ENCODE measurements at regions not wholly inside any gene's neighbourhood (a gene's known extent, or its start where the extent isn't known, plus 50 kb on each side); places are given as distances from the start of the nearest gene placed in this dataset.

DNA sequence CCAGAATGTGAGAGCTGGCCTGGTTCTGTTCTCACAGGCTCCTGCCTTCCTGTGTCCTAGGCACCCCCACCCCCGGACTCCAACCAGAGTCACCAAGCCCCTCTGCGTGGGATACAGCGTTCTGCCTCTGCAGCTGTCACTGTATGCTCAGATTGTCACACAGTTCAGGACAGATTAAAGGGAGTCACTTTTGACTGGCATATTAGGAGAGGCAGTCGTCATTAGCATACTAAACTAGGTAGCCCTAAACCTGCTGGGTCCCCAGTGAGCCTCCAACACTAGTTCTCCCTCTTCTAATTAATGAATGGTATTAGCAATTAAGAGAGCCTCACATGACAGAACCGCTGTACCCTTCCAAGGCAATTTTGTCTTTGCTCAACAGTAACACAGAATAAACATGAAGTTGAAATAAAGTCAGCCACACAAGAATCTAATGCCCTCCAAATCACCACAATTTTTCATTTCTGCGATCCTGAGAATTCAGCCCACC is 340.2 kb downstream of the CMPK2 start:
- Mint-ChIP-seq H3K4me3 (no peak overlapping the region), H3K27ac (no peak overlapping the region), H3K4me1 (ENCODE audit: low read depth) (no peaks in the 10 kb centered on the region), H3K9me3 (ENCODE audit: insufficient read depth) (no peaks in the 10 kb centered on the region), H3K36me3 (ENCODE audit: low read depth) (no peaks in the 10 kb centered on the region), H3K27me3 (ENCODE audit: low read depth) (no peaks in the 10 kb centered on the region)
- ATAC-seq (no peak), DNase-seq (no peak)
- CTCF ChIA-PET = no interaction called here
- POLR2A ChIA-PET = no interaction called here

DNA sequence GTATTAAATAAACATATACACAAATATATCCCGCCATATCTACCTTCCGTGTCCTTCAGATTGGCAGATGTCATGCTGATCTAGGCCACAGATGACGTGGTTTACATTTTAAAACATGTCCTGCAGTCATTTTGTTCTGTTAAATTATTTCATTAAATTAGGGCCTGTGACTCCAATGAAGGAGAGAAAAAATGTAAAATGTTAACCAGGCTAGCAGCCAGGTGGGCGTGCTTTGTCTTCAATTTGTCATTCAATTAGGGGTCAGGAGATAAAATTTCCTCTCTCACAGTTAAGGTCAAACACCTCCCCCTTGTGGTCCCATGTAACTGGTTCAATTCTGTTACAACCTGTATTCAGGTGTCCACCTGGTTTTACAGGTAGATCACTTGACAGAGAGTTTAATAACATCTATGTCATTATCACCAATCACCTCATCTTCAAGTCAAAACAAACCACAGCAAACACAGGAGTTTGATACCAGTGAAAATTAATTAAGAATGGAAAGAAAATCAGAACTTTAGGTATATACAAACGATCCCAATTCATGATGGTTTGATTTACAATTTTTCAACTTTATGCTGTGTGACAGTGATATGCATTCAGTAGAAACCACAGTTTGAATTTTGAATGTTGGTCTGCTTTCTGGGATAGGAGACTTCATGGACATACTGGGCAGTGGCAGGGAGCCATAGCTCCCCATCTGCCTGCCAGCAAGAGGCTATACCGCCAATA is 339.4 kb downstream of the CMPK2 start:
- POLR2A ChIA-PET = no interaction called here
- no peak for ATAC-seq

GRCh38 chr2:6531304-6531703 is 334.4 kb downstream of the CMPK2 start:
- H3K27me3 Mint-ChIP-seq (ENCODE audit: low read depth) = no peaks in the 10 kb centered on the region
- H3K4me3 Mint-ChIP-seq = no peak overlapping the region
- H3K9me3 Mint-ChIP-seq (ENCODE audit: insufficient read depth) = no peaks in the 10 kb centered on the region
- DNase-seq (no peak), ATAC-seq (no peak)
- no peaks in the 10 kb centered on the region for H3K36me3 Mint-ChIP-seq (ENCODE audit: low read depth)
- H3K27ac Mint-ChIP-seq = no peak overlapping the region
- no peaks in the 10 kb centered on the region for H3K4me1 Mint-ChIP-seq (ENCODE audit: low read depth)
- ChIA-PET CTCF (no interaction called here), POLR2A (no interaction called here)

More for the DNA sequence above, 339.4 kb downstream of the CMPK2 start:
- DNase-seq = no peak
- CTCF ChIA-PET = no interaction called here
- no peaks in the 10 kb centered on the region for H3K36me3 Mint-ChIP-seq (ENCODE audit: low read depth)
- no peak overlapping the region for H3K27ac Mint-ChIP-seq
- no peaks in the 10 kb centered on the region for H3K9me3 Mint-ChIP-seq (ENCODE audit: insufficient read depth)
- H3K4me1 Mint-ChIP-seq (ENCODE audit: low read depth) = no peaks in the 10 kb centered on the region
- no peaks in the 10 kb centered on the region for H3K27me3 Mint-ChIP-seq (ENCODE audit: low read depth)
- no peak overlapping the region for H3K4me3 Mint-ChIP-seq

- CTCF ChIA-PET = no interaction called here
- ATAC-seq (no peak), DNase-seq (no peak)
- H3K27ac Mint-ChIP-seq = no peak overlapping the region
- H3K4me1 Mint-ChIP-seq (ENCODE audit: low read depth) = no peaks in the 10 kb centered on the region
- no peaks in the 10 kb centered on the region for H3K9me3 Mint-ChIP-seq (ENCODE audit: insufficient read depth)
- H3K27me3 Mint-ChIP-seq (ENCODE audit: low read depth) = peaks cover 6% of the 10 kb centered on the region
- no peak overlapping the region for H3K4me3 Mint-ChIP-seq
- H3K36me3 Mint-ChIP-seq (ENCODE audit: low read depth) = no peaks in the 10 kb centered on the region
- POLR2A ChIA-PET = no interaction called here
Measured at GRCh38 chr2:6535572-6535971, 330.1 kb downstream of the CMPK2 start.

DNA sequence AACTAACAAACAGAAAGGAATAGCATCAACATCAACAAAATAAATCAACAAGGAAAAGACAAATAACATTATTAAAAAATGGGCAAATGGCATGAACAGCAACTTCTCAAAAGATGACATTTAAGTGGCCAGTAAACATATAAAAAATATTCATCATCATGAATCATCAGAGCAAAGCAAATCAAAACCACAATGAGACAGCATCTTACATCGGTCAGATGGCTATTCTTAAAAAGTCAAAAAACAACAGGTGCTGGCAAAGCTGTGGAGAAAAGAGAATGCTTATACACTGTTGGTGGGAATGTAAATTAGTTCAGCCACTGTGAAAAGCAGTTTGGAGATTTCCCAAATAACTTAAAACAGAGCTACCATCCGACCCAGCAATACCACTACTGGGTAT is 327.1 kb downstream of the CMPK2 start:
- Mint-ChIP-seq H3K27ac (no peak overlapping the region), H3K4me3 (no peak overlapping the region), H3K27me3 (ENCODE audit: low read depth) (peaks cover 6% of the 10 kb centered on the region), H3K36me3 (ENCODE audit: low read depth) (no peaks in the 10 kb centered on the region), H3K4me1 (ENCODE audit: low read depth) (no peaks in the 10 kb centered on the region), H3K9me3 (ENCODE audit: insufficient read depth) (no peaks in the 10 kb centered on the region)
- DNase-seq = no peak
- POLR2A ChIA-PET = no interaction called here
- CTCF ChIA-PET = no interaction called here
- ATAC-seq = no peak

GRCh38 chr2:6545336-6545735 is 320.4 kb downstream of the CMPK2 start:
- no peaks in the 10 kb centered on the region for H3K36me3 Mint-ChIP-seq (ENCODE audit: low read depth)
- no peak for DNase-seq
- H3K4me1 Mint-ChIP-seq (ENCODE audit: low read depth) = no peaks in the 10 kb centered on the region
- no peaks in the 10 kb centered on the region for H3K9me3 Mint-ChIP-seq (ENCODE audit: insufficient read depth)
- no peak overlapping the region for H3K4me3 Mint-ChIP-seq
- POLR2A ChIA-PET = no interaction called here
- no peaks in the 10 kb centered on the region for H3K27me3 Mint-ChIP-seq (ENCODE audit: low read depth)
- CTCF ChIA-PET = no interaction called here
- no peak for ATAC-seq
- no peak overlapping the region for H3K27ac Mint-ChIP-seq

DNA sequence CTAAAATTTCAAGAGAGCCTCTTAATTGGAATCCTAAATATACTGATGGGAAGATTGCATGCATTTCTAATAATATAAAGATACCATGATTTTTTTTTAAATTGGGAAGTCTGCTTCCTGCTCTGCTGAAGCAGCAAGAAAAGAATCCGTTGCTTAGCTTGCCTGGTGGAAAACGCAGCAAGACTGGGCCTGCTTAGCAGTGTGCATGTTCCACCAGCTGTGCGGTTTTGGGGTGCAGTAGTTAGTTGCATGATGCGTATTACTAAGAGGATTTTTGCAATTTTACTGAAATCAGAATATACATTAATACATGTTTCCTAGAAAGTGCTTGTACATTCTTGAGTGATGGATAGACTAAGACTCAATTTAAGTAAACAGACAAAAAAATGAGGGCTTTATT is 319.9 kb downstream of the CMPK2 start:
- no peaks in the 10 kb centered on the region for H3K4me1 Mint-ChIP-seq (ENCODE audit: low read depth)
- DNase-seq (no peak), ATAC-seq (no peak)
- ChIA-PET CTCF (no interaction called here), POLR2A (no interaction called here)
- H3K27me3 Mint-ChIP-seq (ENCODE audit: low read depth) = no peaks in the 10 kb centered on the region
- no peaks in the 10 kb centered on the region for H3K36me3 Mint-ChIP-seq (ENCODE audit: low read depth)
- no peaks in the 10 kb centered on the region for H3K9me3 Mint-ChIP-seq (ENCODE audit: insufficient read depth)
- H3K27ac Mint-ChIP-seq = no peak overlapping the region
- no peak overlapping the region for H3K4me3 Mint-ChIP-seq

- ATAC-seq = no peak
- Mint-ChIP-seq H3K27me3 (ENCODE audit: low read depth) (no peaks in the 10 kb centered on the region), H3K9me3 (ENCODE audit: insufficient read depth) (no peaks in the 10 kb centered on the region), H3K27ac (no peak overlapping the region), H3K36me3 (ENCODE audit: low read depth) (no peaks in the 10 kb centered on the region), H3K4me3 (no peak overlapping the region), H3K4me1 (ENCODE audit: low read depth) (no peaks in the 10 kb centered on the region)
- ChIA-PET POLR2A (no interaction called here), CTCF (no interaction called here)
- DNase-seq = no peak
Measured at GRCh38 chr2:6554466-6554865, 311.2 kb downstream of the CMPK2 start.

DNA sequence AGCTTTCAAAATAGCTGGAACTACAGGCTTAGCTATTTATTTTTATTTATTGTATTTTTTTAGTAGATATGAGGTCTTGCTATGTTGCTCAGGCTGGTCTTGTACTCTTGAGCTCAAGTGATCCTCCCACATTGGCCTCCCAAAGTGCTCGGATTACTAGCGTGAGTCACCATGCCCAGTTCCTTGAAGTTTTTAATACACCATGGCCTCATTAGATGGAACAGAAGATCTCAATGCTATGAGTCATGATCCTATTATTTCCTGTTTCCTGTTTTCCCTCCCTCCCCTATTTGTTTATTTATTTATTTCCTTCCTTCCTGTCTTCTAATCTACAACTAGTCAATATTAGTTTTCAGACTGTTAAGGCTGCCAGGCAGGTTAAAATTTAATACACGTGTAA is 309.0 kb downstream of the CMPK2 start:
- CTCF ChIA-PET = no interaction called here

DNA sequence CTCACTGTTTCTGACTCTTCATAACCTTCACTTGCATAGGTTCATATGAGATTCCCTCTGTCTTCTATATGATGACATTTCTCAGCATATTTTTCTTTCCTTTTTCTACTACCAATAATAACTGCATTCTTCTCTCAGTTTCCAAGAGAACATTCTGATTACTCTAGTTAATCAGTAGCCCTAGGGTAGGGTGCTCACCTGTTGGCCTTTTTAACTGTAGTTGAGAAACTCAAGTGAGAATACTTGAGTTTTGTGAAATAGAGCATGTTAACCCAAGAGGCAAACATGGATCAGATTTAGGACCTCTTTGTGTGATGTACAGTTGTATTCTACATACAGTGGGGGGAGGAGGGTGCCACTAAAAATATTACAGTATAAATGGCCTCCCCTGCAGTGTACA is 308.0 kb downstream of the CMPK2 start:
- ChIA-PET POLR2A (no interaction called here), CTCF (no interaction called here)
- Mint-ChIP-seq H3K27me3 (ENCODE audit: low read depth) (no peaks in the 10 kb centered on the region), H3K36me3 (ENCODE audit: low read depth) (no peaks in the 10 kb centered on the region), H3K9me3 (ENCODE audit: insufficient read depth) (no peaks in the 10 kb centered on the region), H3K4me3 (no peak overlapping the region), H3K27ac (no peak overlapping the region), H3K4me1 (ENCODE audit: low read depth) (no peaks in the 10 kb centered on the region)
- DNase-seq (no peak), ATAC-seq (no peak)

More for the DNA sequence above, 309.0 kb downstream of the CMPK2 start:
- POLR2A ChIA-PET = no interaction called here
- no peaks in the 10 kb centered on the region for H3K27me3 Mint-ChIP-seq (ENCODE audit: low read depth)
- H3K9me3 Mint-ChIP-seq (ENCODE audit: insufficient read depth) = no peaks in the 10 kb centered on the region
- H3K27ac Mint-ChIP-seq = no peak overlapping the region
- no peaks in the 10 kb centered on the region for H3K4me1 Mint-ChIP-seq (ENCODE audit: low read depth)
- ATAC-seq = no peak
- H3K36me3 Mint-ChIP-seq (ENCODE audit: low read depth) = no peaks in the 10 kb centered on the region
- no peak overlapping the region for H3K4me3 Mint-ChIP-seq
- DNase-seq = no peak

- DNase-seq (no peak), ATAC-seq (no peak)
- no peaks in the 10 kb centered on the region for H3K36me3 Mint-ChIP-seq (ENCODE audit: low read depth)
- ChIA-PET POLR2A (no interaction called here), CTCF (no interaction called here)
- no peaks in the 10 kb centered on the region for H3K27me3 Mint-ChIP-seq (ENCODE audit: low read depth)
- no peak overlapping the region for H3K27ac Mint-ChIP-seq
- no peak overlapping the region for H3K4me3 Mint-ChIP-seq
- no peaks in the 10 kb centered on the region for H3K9me3 Mint-ChIP-seq (ENCODE audit: insufficient read depth)
- H3K4me1 Mint-ChIP-seq (ENCODE audit: low read depth) = no peaks in the 10 kb centered on the region
Measured at GRCh38 chr2:6562771-6563170, 302.9 kb downstream of the CMPK2 start.

DNA sequence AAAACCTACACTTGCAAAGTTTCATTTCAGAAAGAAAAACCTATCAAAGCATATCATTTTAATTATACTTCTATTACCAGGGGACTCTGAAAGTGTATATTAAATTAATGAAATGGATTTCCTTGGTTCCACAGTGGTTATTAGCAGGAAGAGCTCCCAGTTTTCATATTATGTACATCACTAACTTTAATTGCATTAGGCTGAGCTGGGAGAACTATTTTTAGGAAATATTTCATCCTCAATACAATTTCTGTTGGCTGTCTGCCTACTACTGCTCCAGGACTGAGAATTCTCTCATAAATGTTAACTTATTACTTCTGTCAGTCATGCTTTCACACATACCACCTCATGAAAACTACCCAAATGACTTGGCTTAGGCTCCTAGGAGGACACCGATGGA is 301.4 kb downstream of the CMPK2 start:
- ATAC-seq (no peak), DNase-seq (no peak)
- ChIA-PET CTCF (no interaction called here), POLR2A (no interaction called here)
- H3K9me3 Mint-ChIP-seq (ENCODE audit: insufficient read depth) = no peaks in the 10 kb centered on the region
- no peak overlapping the region for H3K4me3 Mint-ChIP-seq
- H3K36me3 Mint-ChIP-seq (ENCODE audit: low read depth) = no peaks in the 10 kb centered on the region
- H3K27ac Mint-ChIP-seq = no peak overlapping the region
- no peaks in the 10 kb centered on the region for H3K4me1 Mint-ChIP-seq (ENCODE audit: low read depth)
- H3K27me3 Mint-ChIP-seq (ENCODE audit: low read depth) = no peaks in the 10 kb centered on the region

DNA sequence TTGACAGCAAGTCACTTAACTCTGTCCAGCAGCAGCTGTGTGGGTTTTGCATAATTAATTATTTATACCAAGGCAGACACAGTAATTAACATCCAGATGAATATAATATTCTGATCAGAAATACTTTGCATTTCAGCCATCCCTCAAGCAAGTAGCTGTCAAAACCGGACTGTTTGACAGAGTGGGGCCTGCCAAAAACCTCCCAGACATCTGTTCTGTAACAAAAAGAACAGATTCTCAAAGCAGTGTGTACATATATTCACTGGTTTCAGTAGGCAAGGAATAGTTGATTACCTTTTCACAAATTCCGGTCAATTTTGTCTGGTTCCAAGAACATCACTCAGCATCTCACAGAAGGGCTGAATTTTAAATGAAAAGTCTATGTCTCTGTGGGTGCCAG is 291.6 kb downstream of the CMPK2 start:
- no peaks in the 10 kb centered on the region for H3K36me3 Mint-ChIP-seq (ENCODE audit: low read depth)
- ChIA-PET POLR2A (no interaction called here), CTCF (no interaction called here)
- ATAC-seq (no peak), DNase-seq (no peak)
- H3K27ac Mint-ChIP-seq = no peak overlapping the region
- no peaks in the 10 kb centered on the region for H3K4me1 Mint-ChIP-seq (ENCODE audit: low read depth)
- H3K27me3 Mint-ChIP-seq (ENCODE audit: low read depth) = no peaks in the 10 kb centered on the region
- no peak overlapping the region for H3K4me3 Mint-ChIP-seq
- H3K9me3 Mint-ChIP-seq (ENCODE audit: insufficient read depth) = no peaks in the 10 kb centered on the region

Measured in activated CD8-positive, alpha-beta T cell treated with anti-CD3 and anti-CD28 coated beads, Interleukin-2, amount 10 ng/mL, durations not matched to agents 7 days and 5 days (primary cell).